ENCODE measurements at regions not wholly inside any gene's neighbourhood (a gene's known extent, or its start where the extent isn't known, plus 50 kb on each side); places are given as distances from the start of the nearest gene placed in this dataset.

DNA sequence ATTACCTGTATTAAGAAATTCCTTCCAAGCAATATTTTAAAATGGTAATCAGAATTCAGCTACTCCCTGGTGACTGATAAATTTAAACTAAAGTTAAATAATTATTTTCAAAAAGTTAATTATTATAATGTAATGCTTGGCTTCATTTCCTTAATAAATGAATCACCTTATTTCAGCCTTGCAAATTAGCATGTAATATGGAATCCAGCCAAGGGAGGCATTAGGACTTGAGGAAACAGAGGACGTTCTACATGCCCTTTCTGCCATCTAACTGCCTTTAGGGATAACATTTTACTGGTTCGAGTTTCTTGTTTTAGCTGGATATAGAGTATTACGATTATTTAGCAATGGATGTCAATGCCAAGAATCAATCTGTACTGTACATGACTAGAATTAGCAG is 636.3 kb downstream of the TSN start:
- TF ChIP-seq, protein P1, sequence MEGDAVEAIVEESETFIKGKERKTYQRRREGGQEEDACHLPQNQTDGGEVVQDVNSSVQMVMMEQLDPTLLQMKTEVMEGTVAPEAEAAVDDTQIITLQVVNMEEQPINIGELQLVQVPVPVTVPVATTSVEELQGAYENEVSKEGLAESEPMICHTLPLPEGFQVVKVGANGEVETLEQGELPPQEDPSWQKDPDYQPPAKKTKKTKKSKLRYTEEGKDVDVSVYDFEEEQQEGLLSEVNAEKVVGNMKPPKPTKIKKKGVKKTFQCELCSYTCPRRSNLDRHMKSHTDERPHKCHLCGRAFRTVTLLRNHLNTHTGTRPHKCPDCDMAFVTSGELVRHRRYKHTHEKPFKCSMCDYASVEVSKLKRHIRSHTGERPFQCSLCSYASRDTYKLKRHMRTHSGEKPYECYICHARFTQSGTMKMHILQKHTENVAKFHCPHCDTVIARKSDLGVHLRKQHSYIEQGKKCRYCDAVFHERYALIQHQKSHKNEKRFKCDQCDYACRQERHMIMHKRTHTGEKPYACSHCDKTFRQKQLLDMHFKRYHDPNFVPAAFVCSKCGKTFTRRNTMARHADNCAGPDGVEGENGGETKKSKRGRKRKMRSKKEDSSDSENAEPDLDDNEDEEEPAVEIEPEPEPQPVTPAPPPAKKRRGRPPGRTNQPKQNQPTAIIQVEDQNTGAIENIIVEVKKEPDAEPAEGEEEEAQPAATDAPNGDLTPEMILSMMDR (IDR thresholded peaks at IDR 0.05; ENCODE audit: low read depth, low read length): no peak
- TF ChIP-seq POLR2A (IDR thresholded peaks at IDR 0.05; ENCODE audit: extremely low read depth, insufficient read length) (no peak), MYC (IDR thresholded peaks at IDR 0.05; ENCODE audit: low read depth, low read length) (no peak)
